ENCODE measurements at regions not wholly inside any gene's neighbourhood (a gene's known extent, or its start where the extent isn't known, plus 50 kb on each side); places are given as distances from the start of the nearest gene placed in this dataset.

GRCh38 chr11:92425127-92425526, 200.5 kb downstream of the FAT3 start:
- Mint-ChIP-seq H3K4me1 (peaks cover 3 to 14% (median 4%) of the 10 kb centered on the region in 3 donors), H3K9me3 (peaks cover 2 to 20% (median 14%) of the 10 kb centered on the region in 7 donors)
- ATAC-seq (ENCODE audit: low read depth in 2 of 2), result peak; percentile 55 to 57

DNA sequence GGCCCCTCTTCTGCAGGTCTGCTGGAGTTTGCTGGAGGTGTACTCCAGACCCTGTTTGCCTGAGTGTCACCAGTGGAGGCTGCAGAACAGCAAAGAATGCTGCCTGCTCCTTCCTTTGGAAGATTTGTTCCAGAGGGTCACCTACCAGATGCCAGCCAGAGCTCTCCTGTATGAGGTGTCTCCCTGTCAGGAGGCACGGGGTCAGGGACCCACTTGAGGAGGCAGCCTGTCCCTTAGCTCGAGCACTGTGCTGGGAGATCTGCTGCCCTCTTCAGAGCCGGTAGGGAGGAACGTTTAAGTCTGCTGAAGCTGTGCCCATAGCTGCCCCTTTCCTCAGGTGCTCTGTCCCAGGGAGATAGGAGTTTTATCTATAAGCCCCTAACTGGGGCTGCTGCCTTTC, 207.9 kb downstream of the FAT3 start:
- Mint-ChIP-seq H3K36me3 (no peaks in the 10 kb centered on the region), H3K27ac (no peak overlapping the region), H3K9me3 (peaks cover 2 to 17% (median 13%) of the 10 kb centered on the region in 7 donors), H3K4me3 (peak overlapping the region in 1 of 8 donors; percentile 51), H3K4me1 (peaks cover 0 to 2% (median 0%) of the 10 kb centered on the region in 3 donors), H3K27me3 (no peaks in the 10 kb centered on the region)
- ATAC-seq (ENCODE audit: low read depth in 2 of 2) (no peak), DNase-seq (no peak)

More at GRCh38 chr11:92425127-92425526, 200.5 kb downstream of the FAT3 start:
- no peak for DNase-seq
- Mint-ChIP-seq H3K36me3 (no peaks in the 10 kb centered on the region), H3K4me3 (peak overlapping the region in 1 of 8 donors; percentile 29), H3K27ac (peak overlapping the region in 1 of 6 donors; percentile 7), H3K27me3 (peaks cover 0 to 5% (median 0%) of the 10 kb centered on the region in 3 donors)

GRCh38 chr11:92436034-92436920, 211.7 kb downstream of the FAT3 start:
- Mint-ChIP-seq H3K4me1 (no peaks in the 10 kb centered on the region), H3K4me3 (peak overlapping the region in 1 of 8 donors; percentile 34), H3K27ac (no peak overlapping the region), H3K9me3 (peaks cover 0 to 7% (median 0%) of the 10 kb centered on the region in 7 donors), H3K36me3 (no peaks in the 10 kb centered on the region), H3K27me3 (no peaks in the 10 kb centered on the region)
- DNase-seq (no peak), ATAC-seq (ENCODE audit: low read depth in 2 of 2) (no peak)

DNA sequence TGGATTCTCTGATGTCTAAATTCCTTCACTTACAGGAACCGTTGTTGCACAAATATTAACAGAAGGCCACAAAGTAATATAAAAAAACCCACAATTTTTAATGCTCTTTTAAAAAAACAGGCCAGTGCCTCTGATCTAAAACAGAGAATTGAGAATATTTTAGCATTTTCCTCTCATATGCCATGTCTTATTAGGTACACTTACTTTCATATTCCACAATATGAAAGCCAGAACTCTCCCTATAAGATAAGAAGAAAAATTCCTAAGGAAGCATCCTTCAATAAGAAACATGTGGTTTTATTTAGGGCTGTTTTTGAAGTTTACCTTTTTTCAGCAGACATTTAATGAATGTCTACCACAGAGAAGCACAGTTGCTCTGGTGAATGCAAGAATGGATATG, 214.5 kb downstream of the FAT3 start:
- Mint-ChIP-seq H3K9me3 (peaks cover 0 to 2% (median 0%) of the 10 kb centered on the region in 7 donors), H3K27me3 (no peaks in the 10 kb centered on the region), H3K27ac (no peak overlapping the region), H3K4me3 (no peak overlapping the region), H3K36me3 (no peaks in the 10 kb centered on the region), H3K4me1 (no peaks in the 10 kb centered on the region)
- ATAC-seq (ENCODE audit: low read depth in 2 of 2), result no peak
- DNase-seq, result no peak

DNA sequence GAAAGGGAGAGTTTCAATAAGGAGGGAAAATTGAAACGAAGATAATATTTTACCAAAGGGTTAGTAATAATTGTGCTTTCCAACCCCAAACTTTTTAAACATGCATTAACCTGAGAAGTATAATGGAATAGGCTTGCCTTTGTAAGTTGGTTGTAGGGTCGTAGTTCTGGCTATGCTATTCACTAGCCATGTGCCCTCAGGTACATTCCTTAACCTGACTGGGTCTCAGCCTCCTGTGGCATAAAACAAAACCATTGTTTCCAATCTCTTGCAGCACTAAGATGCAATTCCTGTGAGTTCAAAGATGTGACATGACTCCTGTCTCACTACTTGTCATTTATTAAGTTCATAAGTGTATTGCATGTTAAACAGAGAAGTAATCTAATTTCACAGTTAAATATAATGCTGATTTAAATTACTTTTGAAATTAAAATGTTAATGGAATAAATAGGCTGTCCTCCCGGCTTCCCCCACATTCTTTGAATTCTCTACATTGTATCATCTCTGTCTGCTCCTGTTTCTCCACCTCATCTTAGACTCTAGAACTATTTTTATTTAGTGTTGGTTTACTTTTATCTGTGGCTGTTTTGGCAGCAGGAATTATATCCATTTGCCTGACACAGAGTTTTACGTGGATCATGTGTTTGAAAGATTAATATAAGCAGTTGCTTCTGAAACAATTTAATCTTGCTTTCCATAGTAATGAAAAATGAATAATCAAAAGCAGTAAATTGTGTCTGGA, 216.3 kb downstream of the FAT3 start:
- Mint-ChIP-seq H3K9me3 (peaks cover 0 to 2% (median 0%) of the 10 kb centered on the region in 7 donors), H3K36me3 (no peaks in the 10 kb centered on the region), H3K27ac (no peak overlapping the region), H3K4me1 (no peaks in the 10 kb centered on the region), H3K27me3 (no peaks in the 10 kb centered on the region), H3K4me3 (no peak overlapping the region)
- DNase-seq (no peak), ATAC-seq (ENCODE audit: low read depth in 2 of 2) (no peak)

DNA sequence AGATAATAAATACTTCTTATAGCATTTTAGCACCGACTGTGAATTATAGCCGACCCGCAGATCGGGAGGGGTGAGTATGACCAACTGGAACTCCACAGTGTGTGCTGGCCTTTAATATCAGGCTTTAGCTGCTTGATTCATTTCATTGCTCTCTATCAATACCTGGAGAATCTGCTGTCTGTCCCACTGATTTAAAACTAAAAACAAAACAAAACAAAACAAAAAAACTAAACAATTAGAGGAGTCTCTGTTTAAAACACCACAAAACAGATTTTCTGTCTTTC, 216.8 kb downstream of the FAT3 start:
- ATAC-seq (ENCODE audit: low read depth in 2 of 2) (no peak), DNase-seq (no peak)
- Mint-ChIP-seq H3K36me3 (no peaks in the 10 kb centered on the region), H3K9me3 (peaks cover 0 to 2% (median 0%) of the 10 kb centered on the region in 7 donors), H3K4me3 (no peak overlapping the region), H3K4me1 (no peaks in the 10 kb centered on the region), H3K27me3 (no peaks in the 10 kb centered on the region), H3K27ac (no peak overlapping the region)

- Mint-ChIP-seq H3K4me1 (no peaks in the 10 kb centered on the region), H3K9me3 (peaks cover 0 to 2% (median 0%) of the 10 kb centered on the region in 7 donors), H3K27ac (no peak overlapping the region), H3K27me3 (no peaks in the 10 kb centered on the region), H3K36me3 (no peaks in the 10 kb centered on the region), H3K4me3 (no peak overlapping the region)
- DNase-seq (no peak), ATAC-seq (ENCODE audit: low read depth in 2 of 2) (no peak)
Observed at GRCh38 chr11:92443199-92443598, 218.6 kb downstream of the FAT3 start.

- Mint-ChIP-seq H3K27me3 (no peaks in the 10 kb centered on the region), H3K27ac (no peak overlapping the region), H3K4me1 (peaks cover 0 to 2% (median 0%) of the 10 kb centered on the region in 3 donors), H3K36me3 (no peaks in the 10 kb centered on the region), H3K9me3 (no peaks in the 10 kb centered on the region), H3K4me3 (no peak overlapping the region)
- ATAC-seq (ENCODE audit: low read depth in 2 of 2) (no peak), DNase-seq (no peak)
Observed at GRCh38 chr11:92447586-92447985, 223.0 kb downstream of the FAT3 start.

DNA sequence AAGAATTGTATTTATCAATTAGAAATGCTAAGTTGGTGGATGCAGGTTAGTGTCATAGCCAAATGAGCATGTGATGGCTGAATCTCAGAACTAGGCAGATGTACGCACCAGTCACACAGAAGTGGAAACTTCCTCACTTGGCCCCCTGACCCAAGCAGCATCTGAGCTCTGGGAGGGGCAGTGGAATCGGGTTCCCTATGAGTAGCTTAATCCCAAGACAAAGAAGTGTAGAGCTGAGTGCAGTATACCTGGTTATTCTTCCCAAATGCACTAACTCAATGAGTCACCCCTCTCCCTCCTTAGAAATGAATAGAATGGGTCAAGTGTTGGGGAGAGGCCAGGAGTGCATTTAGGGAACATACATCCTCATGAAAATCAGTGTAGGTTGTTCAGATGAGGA, 224.6 kb downstream of the FAT3 start:
- H3K27ac Mint-ChIP-seq, result no peak overlapping the region
- H3K27me3 Mint-ChIP-seq, result no peaks in the 10 kb centered on the region
- no peaks in the 10 kb centered on the region for H3K36me3 Mint-ChIP-seq
- no peak overlapping the region for H3K4me3 Mint-ChIP-seq
- ATAC-seq (ENCODE audit: low read depth in 2 of 2) (no peak), DNase-seq (no peak)
- no peaks in the 10 kb centered on the region for H3K9me3 Mint-ChIP-seq
- peaks cover 0 to 2% (median 0%) of the 10 kb centered on the region in 3 donors for H3K4me1 Mint-ChIP-seq

DNA sequence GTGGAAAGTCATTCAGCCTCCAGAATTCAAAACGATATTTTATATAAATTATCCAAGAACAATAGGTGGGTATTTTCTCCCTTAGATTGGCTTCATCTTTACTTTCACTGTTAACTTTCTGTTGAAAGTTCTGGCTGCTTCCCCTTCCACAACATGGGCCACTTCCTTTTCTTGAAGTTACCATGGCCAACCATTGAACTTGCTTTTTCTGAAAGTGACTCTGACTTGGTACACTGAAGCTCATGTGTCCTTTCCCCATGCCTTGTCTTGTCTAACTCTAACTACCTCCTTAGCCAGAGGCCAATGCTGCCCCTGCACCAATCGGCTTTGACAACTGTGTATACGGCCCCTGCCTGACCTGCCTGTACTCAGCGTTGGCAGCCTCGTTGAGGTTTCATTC, 225.2 kb downstream of the FAT3 start:
- Mint-ChIP-seq H3K27me3 (no peaks in the 10 kb centered on the region), H3K4me1 (peaks cover 0 to 2% (median 0%) of the 10 kb centered on the region in 3 donors), H3K9me3 (no peaks in the 10 kb centered on the region), H3K36me3 (no peaks in the 10 kb centered on the region), H3K4me3 (no peak overlapping the region), H3K27ac (peak overlapping the region in 2 of 6 donors; percentile 23 to 52)
- DNase-seq (no peak), ATAC-seq (ENCODE audit: low read depth in 2 of 2) (no peak)

DNA sequence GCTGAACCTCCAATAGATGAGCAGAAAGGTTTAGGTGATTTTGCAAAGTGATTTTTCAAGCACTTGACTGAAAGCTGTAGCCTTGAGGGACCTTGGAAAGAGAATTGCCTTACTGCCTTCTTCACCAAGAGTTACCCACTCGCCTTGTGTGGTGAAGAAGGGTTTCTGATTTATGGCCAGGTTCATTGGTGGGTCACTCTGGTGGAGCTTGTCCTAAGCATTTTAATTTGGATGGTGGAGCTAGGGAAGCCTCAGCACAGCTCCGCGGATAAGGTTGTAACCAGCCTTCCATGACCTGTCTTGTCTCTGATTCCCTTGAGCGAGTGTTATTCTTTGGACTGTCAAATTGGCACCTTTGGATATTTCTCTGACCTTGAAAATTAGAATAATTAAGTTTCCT, 226.4 kb downstream of the FAT3 start:
- no peak overlapping the region for H3K27ac Mint-ChIP-seq
- no peak overlapping the region for H3K4me3 Mint-ChIP-seq
- peaks cover 0 to 2% (median 0%) of the 10 kb centered on the region in 3 donors for H3K4me1 Mint-ChIP-seq
- peaks cover 0 to 2% (median 0%) of the 10 kb centered on the region in 7 donors for H3K9me3 Mint-ChIP-seq
- peaks cover 0 to 5% (median 0%) of the 10 kb centered on the region in 3 donors for H3K27me3 Mint-ChIP-seq
- DNase-seq (no peak), ATAC-seq (ENCODE audit: low read depth in 2 of 2) (no peak)
- no peaks in the 10 kb centered on the region for H3K36me3 Mint-ChIP-seq

DNA sequence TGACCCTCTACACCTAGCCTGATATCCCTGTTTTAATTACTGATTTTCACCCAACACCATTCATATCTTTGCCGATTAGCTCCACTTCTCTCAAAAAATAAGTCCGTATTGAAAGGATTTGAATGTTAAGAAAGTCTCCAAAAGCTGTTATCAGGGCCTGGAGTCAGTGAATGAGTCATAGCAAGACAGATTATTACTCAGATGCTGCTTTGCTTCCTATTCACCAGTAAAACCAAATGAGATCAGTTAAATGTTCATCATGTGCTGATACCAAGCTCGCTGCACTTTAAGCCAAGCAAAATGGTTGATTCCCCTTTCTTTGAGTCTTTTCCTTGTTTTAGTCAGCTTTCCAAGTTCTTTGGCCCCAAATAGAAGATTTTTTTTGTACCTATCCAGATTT, 228.4 kb downstream of the FAT3 start:
- Mint-ChIP-seq H3K27ac (no peak overlapping the region), H3K9me3 (peaks cover 0 to 2% (median 0%) of the 10 kb centered on the region in 7 donors), H3K36me3 (no peaks in the 10 kb centered on the region), H3K27me3 (peaks cover 0 to 5% (median 0%) of the 10 kb centered on the region in 3 donors), H3K4me3 (no peak overlapping the region), H3K4me1 (peaks cover 0 to 2% (median 0%) of the 10 kb centered on the region in 3 donors)
- ATAC-seq (ENCODE audit: low read depth in 2 of 2), result no peak
- DNase-seq, result no peak

DNA sequence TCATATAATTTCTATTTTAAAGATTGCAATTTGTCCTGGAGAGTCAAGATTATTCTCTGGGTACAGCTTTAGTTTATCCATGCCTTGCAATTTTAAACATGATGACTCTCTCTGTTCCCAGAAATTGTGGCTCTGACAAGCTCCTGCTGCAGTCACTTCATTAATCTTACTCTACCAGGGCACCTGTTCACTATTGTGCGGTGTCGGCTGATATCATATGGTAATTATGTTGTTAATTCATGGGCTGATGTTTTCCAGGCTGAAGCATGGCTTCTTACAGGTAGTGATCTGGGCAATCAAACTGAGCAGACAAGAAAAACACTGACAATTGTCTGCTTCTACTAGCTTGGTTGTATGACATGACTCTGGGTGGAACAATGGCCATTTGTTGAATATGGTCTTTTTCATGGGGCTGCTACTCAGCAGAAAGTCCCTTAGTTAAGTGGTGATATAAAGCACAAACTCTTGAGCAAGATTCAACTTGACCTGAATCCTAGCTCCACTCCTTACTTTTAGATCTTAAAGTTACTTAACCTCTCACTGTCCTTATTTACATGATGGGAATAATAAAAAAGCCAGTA, 230.7 kb downstream of the FAT3 start:
- ATAC-seq (ENCODE audit: low read depth in 2 of 2), result no peak
- Mint-ChIP-seq H3K36me3 (no peaks in the 10 kb centered on the region), H3K9me3 (peaks cover 0 to 2% (median 0%) of the 10 kb centered on the region in 7 donors), H3K4me1 (no peaks in the 10 kb centered on the region), H3K27me3 (peaks cover 0 to 5% (median 0%) of the 10 kb centered on the region in 3 donors), H3K27ac (no peak overlapping the region), H3K4me3 (no peak overlapping the region)
- no peak for DNase-seq

All from naive B cell (primary cell).